Head of caudate nucleus (tissue), 42 donors: ENCODE measurements at regions not wholly inside any gene's neighbourhood (a gene's known extent, or its start where the extent isn't known, plus 50 kb on each side); places are given as distances from the start of the nearest gene placed in this dataset.
"Not testable (repeated sequence)": the region's sequence is repeated elsewhere in the genome, so short reads cannot be mapped to it uniquely, and the experiment has no call there.

ENCODE experiments used
- DNase-seq, 42 donors: peaks; one replicate each; pipeline versions ENCODE4 v3.0.0 to v3.0.0-alpha.2; 2020 to 2021; ENCODE audit warnings: mixed read lengths in 7 of 42
- intact Hi-C: fragments of 100-400 bp; cut with DNase I; formaldehyde crosslinking; loops from one replicate; pipeline ENCODE4 v1.15.0; 2022

DNA sequence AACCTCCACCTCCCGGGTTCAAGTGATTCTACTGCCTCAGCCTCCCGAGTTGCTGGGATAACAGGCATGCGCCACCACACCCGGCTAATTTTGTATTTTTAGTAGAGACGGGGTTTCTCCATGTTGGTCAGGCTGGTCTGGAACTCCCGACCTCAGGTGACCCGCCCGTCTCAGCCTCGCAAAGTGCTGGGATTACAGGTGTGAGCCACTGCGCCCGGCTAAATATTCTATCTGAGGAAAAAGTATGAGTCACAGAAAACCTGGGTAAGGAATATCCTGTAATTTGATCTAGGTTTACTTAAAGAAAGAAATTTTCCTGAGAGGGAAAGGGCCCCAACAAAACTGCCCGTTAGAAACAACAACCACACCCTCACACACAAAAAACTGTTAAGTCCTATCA lies 776.2 kb upstream of the NCAM2 start:
- DNase-seq, intact Hi-C loops: not testable (repeated sequence)

DNA sequence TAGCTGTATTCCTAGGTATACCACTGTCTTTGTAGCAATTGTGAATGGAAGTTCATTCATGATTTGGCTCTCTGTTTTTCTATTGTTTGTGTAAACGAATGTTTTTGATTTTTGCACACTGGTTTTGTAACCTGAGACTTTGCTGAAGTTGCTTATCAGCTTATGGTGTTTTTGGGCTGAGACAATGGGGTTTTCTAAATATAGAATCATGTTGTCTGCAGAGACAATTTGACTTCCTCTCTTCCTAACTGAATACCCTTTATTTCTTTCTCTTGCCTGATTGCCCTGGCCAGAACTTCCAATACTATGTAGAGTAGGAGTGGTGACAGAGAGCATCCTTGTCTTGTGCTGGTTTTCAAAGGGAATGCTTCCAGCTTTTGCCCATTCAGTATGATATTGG lies 761.6 kb upstream of the NCAM2 start:
- intact Hi-C loops, result not testable (repeated sequence)

DNA sequence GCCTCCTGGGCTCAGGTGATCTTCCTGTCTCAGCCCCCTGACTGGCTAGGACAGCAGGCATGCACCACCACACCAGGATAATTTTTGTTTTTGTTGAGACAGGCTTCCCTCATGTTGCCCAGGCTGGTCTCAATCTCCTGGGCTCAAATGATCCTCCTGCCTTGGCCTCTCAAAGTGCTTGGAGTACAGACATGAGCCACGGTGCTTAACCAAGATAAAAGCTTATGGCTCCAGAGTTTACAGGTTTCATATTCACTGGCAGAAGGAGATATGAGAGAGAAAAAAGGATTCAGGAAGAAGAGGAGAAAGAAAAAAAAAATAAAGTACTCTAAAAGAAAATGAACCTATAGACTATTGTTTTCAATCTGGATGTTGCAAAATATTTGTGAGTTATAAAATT lies 748.8 kb upstream of the NCAM2 start:
- intact Hi-C loops, result no loop called here
- no peak for DNase-seq

More for the DNA sequence above, 761.6 kb upstream of the NCAM2 start:
- DNase-seq, result not testable (repeated sequence)

DNA sequence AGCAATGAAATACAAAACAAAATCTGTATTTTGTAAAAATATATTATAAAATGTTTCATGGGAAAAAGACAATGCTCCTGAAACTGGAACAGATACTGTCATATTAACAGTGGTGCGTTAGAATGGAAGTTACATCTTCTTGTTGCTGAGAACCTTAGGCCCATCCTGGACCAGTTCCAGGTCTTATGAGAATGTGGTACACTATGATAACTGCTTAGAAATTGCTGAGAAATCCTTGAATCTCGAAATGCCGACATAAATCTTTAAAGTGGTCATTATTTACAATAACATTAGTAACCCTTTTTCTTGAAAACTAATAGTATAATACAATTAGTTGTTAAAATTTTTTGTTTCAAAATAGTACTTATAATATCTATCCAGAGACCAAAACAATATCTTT lies 747.9 kb upstream of the NCAM2 start:
- intact Hi-C loops, result no loop called here

DNA sequence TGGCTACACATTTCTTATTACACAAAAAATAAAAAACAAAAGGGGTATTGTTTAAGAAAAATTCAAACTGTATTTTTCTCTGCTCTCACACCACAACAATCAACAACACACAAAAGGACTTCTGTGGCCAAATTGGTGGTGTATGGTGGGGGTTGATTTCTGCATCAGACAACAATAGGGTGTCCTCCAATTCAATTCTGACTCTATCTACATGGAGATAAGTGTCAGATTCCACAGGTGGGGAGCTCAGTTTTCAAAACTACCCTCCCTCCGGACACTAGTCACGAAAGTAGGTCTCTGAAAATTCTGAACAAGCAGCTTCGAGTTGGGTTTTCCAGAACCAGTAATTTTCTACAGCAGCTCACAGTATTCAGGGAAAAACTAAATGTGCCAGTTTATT lies 744.9 kb upstream of the NCAM2 start:
- DNase-seq, result peak in 10 of 42 donors; percentile 5 to 61 (median 29)
- intact Hi-C loops, result no loop called here

More for the DNA sequence above, 747.9 kb upstream of the NCAM2 start:
- no peak for DNase-seq

DNA sequence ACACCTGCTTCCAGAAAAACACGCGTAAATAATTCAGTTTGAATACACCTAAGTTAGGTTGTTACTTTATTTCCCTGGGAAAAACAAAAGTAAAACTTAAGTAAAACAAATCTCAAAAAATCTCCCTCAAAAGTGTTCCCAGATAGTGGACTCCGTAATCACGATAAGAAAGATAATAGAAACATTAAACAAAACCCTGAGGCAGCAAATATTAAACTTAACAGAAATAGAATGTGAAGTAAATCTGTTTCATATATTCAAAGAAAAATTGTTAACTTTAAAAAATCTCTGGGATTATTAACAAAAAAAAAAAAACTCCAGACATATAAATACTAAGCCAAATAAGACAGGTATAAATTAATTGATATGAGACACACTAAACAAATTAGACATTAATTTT lies 743.2 kb upstream of the NCAM2 start:
- intact Hi-C loops, result no loop called here
- DNase-seq, result no peak

DNA sequence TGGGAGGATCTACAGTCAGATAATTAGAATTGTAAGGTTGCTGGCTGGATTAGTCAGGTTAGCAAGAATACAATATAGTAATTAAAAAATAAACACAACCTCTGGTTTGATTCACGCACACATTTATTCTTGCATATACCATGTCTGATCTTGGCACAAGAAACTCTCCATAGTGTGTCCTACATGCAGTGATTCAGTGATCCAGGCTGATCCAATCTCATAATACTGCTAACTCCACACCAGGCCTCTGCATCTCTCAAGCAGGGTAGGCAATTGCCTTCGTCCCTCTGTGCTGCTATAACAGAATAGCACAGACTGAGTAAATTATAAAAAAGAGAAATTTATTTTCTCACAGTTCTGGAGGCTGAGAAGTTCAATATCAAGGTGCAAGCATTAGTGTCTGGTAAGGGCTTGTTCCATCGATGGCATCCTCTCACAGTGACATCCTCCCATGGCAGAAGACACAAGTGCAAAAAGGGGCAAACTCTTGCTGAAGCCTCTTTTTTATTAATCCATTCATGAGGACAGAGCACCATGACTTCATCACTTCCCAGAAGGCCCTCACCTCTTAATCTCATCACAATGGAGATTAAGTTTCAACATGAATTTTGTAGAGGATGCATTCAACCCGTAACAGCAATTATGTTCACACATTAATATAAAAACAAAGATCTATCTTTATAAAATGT lies 741.0 kb upstream of the NCAM2 start:
- no peak for DNase-seq
- intact Hi-C loops, result no loop called here

DNA sequence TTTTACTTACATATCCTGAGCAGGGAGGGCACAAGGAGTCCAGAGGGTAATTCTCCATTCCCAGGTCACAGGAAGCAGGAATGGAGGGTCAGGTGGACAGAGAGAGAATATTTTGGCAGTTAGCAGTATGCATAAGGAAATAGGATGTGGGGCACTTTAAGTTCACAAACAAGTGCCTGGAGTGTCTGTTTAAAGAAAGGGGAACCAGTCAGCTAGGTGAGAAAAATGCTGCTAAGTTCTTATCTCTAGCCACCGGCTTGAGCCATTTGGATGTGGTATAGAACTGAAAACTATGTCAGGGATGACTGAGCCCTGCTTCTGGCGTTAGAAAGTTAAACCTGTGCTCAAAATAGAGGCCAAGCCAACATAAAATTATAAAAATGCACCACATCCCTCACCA lies 739.7 kb upstream of the NCAM2 start:
- intact Hi-C loops, result no loop called here

DNA sequence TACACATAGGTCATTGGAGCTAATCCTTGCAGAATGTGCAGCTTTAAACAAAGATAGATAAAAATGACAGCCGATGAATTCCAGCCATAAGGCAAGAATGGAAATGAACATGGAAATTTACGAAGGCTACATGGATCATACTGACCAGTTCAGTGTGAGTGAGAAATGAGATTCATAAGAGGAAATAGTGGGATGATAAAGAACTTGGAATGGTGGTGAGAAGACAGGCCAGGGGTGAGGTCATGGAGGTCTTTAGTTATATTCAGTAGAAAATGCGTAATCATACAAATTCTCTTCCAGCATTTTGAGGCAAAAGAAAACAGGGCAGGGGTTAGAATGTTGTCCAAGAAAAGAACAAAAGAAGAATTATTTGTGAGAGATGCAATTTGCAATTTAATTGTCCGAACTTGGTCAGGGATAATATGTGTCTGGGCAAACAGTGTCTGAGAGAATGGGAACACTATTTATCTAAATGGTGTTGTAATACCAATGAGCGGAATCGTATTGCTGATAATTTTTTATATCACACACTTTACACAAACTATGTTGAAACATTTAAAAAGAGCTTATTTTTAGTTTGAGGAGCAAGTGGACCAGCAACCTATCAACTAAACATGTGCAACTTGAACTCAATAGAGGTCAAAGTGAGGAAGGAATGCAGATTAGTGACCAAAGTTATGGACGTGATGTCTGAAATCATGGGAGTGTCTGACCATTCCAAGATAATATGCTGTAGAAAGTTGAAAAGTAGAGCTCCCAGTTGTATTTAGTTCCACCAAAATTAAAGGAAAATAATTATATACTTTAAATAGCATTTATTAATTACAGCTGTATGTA lies 739.0 kb upstream of the NCAM2 start:
- peak in 5 of 42 donors; percentile 8 to 66 (median 16) for DNase-seq

More for the DNA sequence above, 739.7 kb upstream of the NCAM2 start:
- DNase-seq, result no peak

DNA sequence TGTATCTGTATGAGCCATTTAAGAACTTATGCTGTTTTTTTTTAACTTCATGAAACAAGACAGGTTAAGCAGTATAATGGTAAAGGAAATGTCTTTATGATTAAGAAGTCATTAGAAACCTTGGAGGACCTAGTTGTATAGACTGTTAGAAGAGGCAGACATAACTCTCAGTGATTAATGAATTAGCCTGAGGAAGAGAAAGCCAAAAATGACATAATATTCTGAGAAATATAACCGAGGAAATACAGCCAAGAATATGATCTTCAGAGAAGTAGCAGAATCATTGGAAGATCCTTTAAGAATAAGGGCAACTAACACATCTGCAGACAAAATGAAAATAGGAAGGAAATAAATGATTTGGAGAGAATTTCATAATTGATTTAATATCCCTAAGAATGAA lies 738.1 kb upstream of the NCAM2 start:
- intact Hi-C loops, result no loop called here
- DNase-seq, result no peak

More for the DNA sequence above, 739.0 kb upstream of the NCAM2 start:
- intact Hi-C loops, result no loop called here

DNA sequence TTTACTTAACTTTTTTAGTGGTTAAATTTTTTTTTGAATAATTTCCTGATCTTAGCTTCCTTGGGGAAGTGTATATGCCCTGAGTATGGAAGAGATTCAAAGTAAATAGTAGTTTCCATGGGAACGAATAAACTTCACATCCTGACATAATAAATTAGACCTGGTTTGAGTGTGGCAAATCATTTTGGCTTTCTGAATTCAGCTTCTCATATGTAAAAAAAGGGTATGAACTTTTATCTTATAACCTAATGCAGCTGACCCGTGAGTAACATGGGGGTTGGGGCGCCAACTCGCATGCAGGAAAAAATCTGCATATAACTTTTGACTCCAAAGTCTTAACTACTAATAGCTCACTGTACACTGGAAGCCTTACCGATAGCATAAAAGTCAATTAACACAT lies 736.8 kb upstream of the NCAM2 start:
- DNase-seq, result no peak
- intact Hi-C loops, result no loop called here

DNA sequence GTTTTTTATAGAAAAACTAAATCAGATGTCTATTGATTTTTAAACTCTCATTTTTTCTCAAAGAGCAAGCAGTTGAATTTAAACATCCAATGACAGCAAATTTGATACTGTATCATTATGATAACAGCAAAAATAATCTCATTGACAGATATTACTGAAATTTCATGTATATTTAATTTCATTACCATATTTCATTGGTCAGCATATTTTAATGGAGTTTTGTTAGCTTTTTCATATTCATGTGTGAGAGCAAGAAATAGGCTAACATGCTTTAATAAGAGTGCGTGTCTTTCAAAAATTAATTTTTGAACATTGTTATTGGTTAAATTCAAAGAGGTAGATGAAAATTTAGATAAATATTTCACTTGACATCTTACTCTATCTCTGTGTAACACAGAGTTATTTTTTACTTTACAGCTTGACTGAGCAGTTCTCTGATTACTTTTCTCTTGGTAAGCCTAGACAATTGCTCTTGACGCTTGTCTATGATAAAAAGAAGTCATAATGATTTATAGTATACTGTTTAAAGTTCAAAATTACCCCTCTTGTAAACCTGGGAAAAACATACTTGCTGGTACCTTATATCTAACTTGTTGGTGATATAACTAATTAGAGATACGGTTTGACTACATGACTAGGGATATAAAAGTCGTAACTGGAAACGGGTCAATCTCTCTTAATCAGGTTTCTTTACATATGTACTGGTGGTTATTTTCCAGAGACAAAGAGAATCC lies 732.3 kb upstream of the NCAM2 start:
- DNase-seq, result no peak
- intact Hi-C loops, result no loop called here

DNA sequence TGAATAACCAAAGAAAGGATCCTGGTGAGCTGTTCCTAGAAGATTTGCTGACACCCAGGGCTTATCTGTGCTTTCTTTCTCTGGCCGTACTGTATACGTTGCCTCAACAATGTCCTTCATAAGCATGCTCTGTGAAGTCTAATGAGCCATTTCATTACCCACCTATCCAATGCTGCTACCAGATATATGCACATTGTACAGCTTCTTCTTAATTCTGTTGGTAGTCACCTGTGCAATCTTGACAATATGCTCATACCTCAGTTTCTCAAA lies 731.8 kb upstream of the NCAM2 start:
- intact Hi-C loops, result no loop called here
- no peak for DNase-seq

DNA sequence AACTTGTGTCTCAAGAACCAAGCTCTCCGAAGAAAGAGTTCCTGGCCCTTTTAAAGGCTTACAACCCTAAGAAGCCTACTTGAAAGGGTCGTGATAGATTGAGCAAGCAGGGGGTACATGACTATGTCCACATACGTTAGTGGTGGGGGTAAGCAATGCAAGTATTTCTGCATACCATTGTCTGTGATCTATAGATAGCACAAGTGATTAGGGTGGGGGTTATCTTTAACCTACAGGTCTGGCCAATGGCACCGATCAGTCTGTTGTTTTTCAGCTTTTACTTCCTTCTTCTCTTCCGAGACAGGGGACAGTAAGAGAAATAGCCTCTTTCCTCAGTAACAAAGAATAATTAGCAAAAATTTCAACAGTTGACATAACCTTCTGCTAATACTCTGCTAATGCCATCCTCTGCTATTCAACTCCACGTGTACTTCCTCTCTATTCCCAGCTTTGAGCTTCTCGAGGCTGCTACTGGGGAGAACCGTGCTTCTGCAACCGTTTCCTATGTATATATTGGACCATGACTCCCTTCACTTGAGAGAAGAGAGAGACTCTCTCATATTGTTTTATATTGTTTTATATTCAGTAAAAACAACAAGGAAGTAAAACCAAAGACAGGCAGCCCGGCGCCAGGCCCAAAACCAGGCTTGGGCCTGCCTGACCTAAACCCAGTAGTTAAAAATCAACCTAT lies 727.7 kb upstream of the NCAM2 start:
- intact Hi-C loops, result no loop called here
- DNase-seq, result no peak

DNA sequence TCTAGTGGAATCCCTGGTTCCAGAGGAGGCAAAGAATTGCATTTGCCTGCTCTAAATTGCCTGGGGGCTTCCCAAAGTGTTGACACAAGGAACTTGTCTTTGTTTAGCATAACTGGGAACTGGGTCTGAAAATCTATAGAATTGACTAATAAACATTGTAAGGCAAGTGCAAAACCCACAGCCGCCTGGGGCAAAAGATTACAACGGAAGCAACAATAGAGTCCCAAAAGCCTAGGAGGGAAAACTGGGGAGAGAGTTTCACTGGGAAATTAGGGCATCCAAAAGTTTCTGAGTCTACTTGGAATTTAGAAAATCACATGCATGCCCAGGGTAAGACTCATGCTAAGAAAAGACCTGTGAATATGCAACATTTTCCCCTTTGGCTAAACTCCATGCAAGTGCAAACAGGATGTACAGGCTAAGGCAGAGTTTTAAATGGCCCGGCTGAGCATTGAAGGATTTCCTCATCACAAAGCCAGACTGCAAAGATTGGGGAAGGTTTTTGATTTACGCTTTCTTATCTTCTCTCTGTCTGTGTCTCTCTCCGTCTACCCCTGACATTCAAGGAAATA lies 725.3 kb upstream of the NCAM2 start:
- intact Hi-C loops, result no loop called here
- no peak for DNase-seq

DNA sequence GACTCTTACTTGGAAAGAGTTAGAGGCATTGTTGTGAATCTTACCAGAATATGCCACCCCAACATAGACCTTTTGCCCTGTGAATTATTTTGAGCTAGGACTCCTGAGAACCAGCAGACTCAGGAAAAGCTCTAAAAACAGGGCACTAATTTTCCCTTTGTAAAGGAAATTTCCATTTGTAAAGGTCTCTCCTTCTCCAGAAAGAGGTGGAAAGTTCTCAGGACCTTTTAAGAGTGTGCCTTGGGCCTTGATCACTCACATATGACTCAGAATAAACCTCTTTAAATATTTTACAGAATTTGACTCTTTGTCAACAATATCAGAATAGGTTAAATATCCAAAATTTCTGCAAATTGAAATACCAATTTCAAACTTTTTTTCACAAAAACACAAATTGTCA lies 721.8 kb upstream of the NCAM2 start:
- intact Hi-C loops, result no loop called here
- no peak for DNase-seq

DNA sequence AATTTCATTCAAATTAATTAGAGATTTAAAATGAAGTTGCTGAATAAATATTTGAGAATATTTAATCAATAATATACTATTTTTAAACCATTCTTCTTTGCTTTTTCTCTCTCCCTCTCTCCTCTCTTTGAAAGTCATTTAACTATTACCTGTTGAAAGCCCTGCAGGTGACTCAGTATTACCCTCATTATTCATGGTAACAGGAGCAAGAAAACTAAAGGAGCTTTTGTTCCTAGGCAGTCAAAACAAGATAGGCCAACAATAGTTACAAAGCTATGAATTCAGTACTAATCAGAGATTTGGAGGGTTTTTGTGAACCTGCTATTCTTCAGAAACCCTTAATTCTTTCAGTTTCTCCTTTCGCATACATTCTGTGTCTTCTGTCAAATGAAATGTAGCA lies 721.3 kb upstream of the NCAM2 start:
- DNase-seq, result no peak
- intact Hi-C loops, result no loop called here

DNA sequence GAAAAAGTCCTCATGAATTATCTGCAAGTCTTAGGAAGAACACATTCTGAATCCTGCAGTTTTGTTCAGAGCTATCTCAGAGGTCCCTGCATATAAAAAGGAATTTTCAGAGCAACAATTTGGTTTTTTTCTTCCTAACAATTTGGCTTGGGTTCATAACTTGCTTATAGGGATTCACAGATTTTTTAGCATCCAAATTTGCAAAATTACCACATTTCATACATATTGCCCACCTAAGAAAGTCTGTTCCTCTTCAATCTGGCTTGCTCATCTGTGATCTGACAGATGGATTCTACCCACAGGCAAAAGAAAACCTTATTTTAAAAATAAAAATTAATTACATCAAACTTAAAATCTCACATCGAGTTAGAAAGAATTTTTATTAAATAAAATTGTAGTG lies 714.4 kb upstream of the NCAM2 start:
- DNase-seq, result no peak
- intact Hi-C loops, result no loop called here

DNA sequence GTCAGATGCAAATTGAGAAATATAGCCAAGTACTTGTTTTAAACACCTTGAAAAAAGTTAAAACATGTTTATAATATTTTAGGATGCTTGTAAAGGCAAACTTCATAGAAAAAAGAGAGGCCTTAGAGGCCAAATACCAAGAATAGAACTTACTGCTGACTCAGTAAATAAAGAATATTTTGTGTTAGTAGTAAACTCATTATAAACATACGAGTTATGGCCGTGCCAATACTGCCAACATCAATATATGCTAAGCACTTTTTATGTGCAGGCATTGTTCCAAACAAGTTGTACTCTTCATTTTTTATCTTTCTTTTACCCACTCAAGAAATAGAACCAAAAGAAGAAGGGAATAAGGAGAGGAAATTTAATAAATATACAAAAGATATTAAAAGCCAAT lies 705.9 kb upstream of the NCAM2 start:
- no peak for DNase-seq
- intact Hi-C loops, result no loop called here
